HepG2 (cell line): ENCODE measurements at regions not wholly inside any gene's neighbourhood (a gene's known extent, or its start where the extent isn't known, plus 50 kb on each side); places are given as distances from the start of the nearest gene placed in this dataset.

ENCODE experiments used
- ATAC-seq: fragments of 200-7000 bp; cut with Tn5 transposase; 3 replicates; pipeline ENCODE4 v1.9.1; 2020; ENCODE audit warnings: mild to moderate bottlenecking, moderate library complexity
- BruUV-seq: library from RNA; stranded (reverse); fragments of 400-500 nt; replicated peaks from 2 replicates; lab custom pipeline; 2021; lab: Mats Ljungman, UMichigan
- CTCF ChIA-PET: fragments of 300-600 bp; formaldehyde crosslinking; extraction: SDS; loops from one replicate; lab custom pipeline; 2021; ENCODE audit warnings: low total read pairs, inconsistent platforms, low intra/inter-chr PET ratio; lab: Yijun Ruan, JAX
- POLR2A ChIA-PET: fragments of 350-600 bp; sonication (Branson Sonifier 250); formaldehyde crosslinking; loops from one replicate; lab custom pipeline; 2020; ENCODE audit warnings: antibody characterized with exemption, inconsistent platforms; lab: Yijun Ruan, JAX
- DNase-seq: peaks from one replicate; pipeline ENCODE4 v3.0.0-alpha.2; 2015; ENCODE audit warnings: low spot score
- FAIRE-seq: peaks from 3 replicates; lab custom pipeline; 2011; peaks lifted over from hg19 to GRCh38; lab: Jason Lieb, UNC
- H2AFZ ChIP-seq: one replicate; pipeline ENCODE4 v1.6.1; 2011; ENCODE audit warnings: low read length, inconsistent platforms
- H3K27ac ChIP-seq: fragments of 300-600 bp; 3 replicates; pipeline ENCODE4 v1.8.0; 2011; ENCODE audit warnings: mixed run types, mild to moderate bottlenecking, mixed read lengths, low read length, inconsistent platforms; ENCODE audit not compliant: insufficient read depth; ENCODE audit errors: extremely low read length
- H3K27me3 ChIP-seq, 2 experiments: fragments of 200-600 bp in 1 of 2; 2 replicates in 1 of 2; 3 replicates in 1 of 2; pipeline versions ENCODE4 v1.6.0 to v1.8.0; 2011; ENCODE audit warnings: low read length in 2 of 2, mild to moderate bottlenecking in 2 of 2, moderate library complexity in 2 of 2, inconsistent platforms in 1 of 2; ENCODE audit not compliant: insufficient read depth in 2 of 2, control insufficient read depth in 1 of 2
- H3K36me3 ChIP-seq, 2 experiments: fragments of 200-600 bp in 1 of 2; replicated peaks in 1 of 2; 2 replicates in 1 of 2; 3 replicates in 1 of 2; pipeline versions ENCODE4 v1.5.1 to v1.8.0; 2011; ENCODE audit warnings: low read length in 2 of 2, inconsistent platforms in 1 of 2; ENCODE audit not compliant: insufficient read depth in 2 of 2, control insufficient read depth in 1 of 2
- H3K4me1 ChIP-seq: 2 replicates; pipeline ENCODE4 v1.5.1; 2012; ENCODE audit warnings: low read length, inconsistent platforms; ENCODE audit not compliant: insufficient read depth
- H3K4me2 ChIP-seq: 2 replicates; pipeline ENCODE4 v1.6.0; 2011; ENCODE audit warnings: low read depth, low read length, inconsistent platforms
- H3K4me3 ChIP-seq, 3 experiments: fragments of 200-600 bp in 1 of 3; sonication (generic), shearing (Covaris generic) in 1 of 3; replicated peaks in 1 of 3; 2 replicates each; pipeline ENCODE4 v1.5.1; 2011 to 2016; ENCODE audit warnings: low read length in 3 of 3, inconsistent platforms in 2 of 3, low read depth in 2 of 3, mild to moderate bottlenecking in 2 of 3, control low read depth in 1 of 3, mixed read lengths in 1 of 3; ENCODE audit not compliant: insufficient read depth in 1 of 3
- H3K79me2 ChIP-seq: one replicate; pipeline ENCODE4 v1.6.1; 2011; ENCODE audit warnings: low read length, inconsistent platforms; ENCODE audit not compliant: insufficient read depth
- H3K9ac ChIP-seq: 2 replicates; pipeline ENCODE4 v1.6.0; 2011; ENCODE audit warnings: mild to moderate bottlenecking, low read depth, low read length, inconsistent platforms; ENCODE audit not compliant: insufficient read depth
- H3K9me3 ChIP-seq: 2 replicates; pipeline ENCODE4 v1.5.1; 2012; ENCODE audit warnings: mild to moderate bottlenecking, low read length
- H4K20me1 ChIP-seq: 2 replicates; pipeline ENCODE4 v1.6.0; 2011; ENCODE audit warnings: inconsistent platforms, mild to moderate bottlenecking, low read length, moderate library complexity; ENCODE audit not compliant: insufficient read depth
- DDIT3 ChIP-seq: sonication (generic); formaldehyde crosslinking; IDR thresholded peaks from 2 replicates; pipeline ENCODE4 v1.4.0; 2020; ENCODE audit warnings: mild to moderate bottlenecking, missing genetic modification reagents
- FOXM1 ChIP-seq: sonication (generic); formaldehyde crosslinking; IDR thresholded peaks from 2 replicates; pipeline ENCODE4 v1.5.0; 2020; ENCODE audit warnings: missing genetic modification reagents
- GATAD1 ChIP-seq: IDR thresholded peaks from 2 replicates; pipeline ENCODE4 v1.6.1; 2016; ENCODE audit warnings: missing genetic modification reagents, missing compliant biosample characterization
- HDAC2 ChIP-seq: sonication (generic); formaldehyde crosslinking; IDR thresholded peaks from 2 replicates; pipeline ENCODE4 v1.4.0; 2020; ENCODE audit warnings: missing genetic modification reagents
- IRF1 ChIP-seq: sonication (generic); formaldehyde crosslinking; IDR thresholded peaks from 2 replicates; pipeline ENCODE4 v1.4.0; 2020; ENCODE audit warnings: low read depth, mild to moderate bottlenecking, missing genetic modification reagents
- NR0B2 ChIP-seq: sonication (generic); formaldehyde crosslinking; IDR thresholded peaks from 2 replicates; pipeline ENCODE4 v1.4.0; 2020; ENCODE audit warnings: mild to moderate bottlenecking, missing genetic modification reagents
- RAD21 ChIP-seq: fragments of 450-650 bp; formaldehyde crosslinking; IDR thresholded peaks from 2 replicates; pipeline ENCODE4 v1.5.0; 2020; ENCODE audit warnings: mild to moderate bottlenecking
- REL ChIP-seq: sonication (generic); formaldehyde crosslinking; conservative IDR thresholded peaks from 2 replicates; pipeline ENCODE4 v1.8.0; 2022; ENCODE audit warnings: mild to moderate bottlenecking, missing genetic modification reagents, moderate library complexity
- SRSF1 ChIP-seq: fragments of 200-400 bp; formaldehyde crosslinking; optimal IDR thresholded peaks from 2 replicates; pipeline ENCODE3; 2017; ENCODE audit warnings: mild to moderate bottlenecking, low read depth, low read length, moderate library complexity
- TCF7L2 ChIP-seq: IDR thresholded peaks from 2 replicates; pipeline ENCODE4 v1.6.1; 2011; ENCODE audit warnings: mild to moderate bottlenecking, low read depth, low read length, moderate library complexity
- WIZ ChIP-seq: sonication (generic); formaldehyde crosslinking; IDR thresholded peaks from 2 replicates; pipeline ENCODE4 v1.5.1; 2020; ENCODE audit warnings: mild to moderate bottlenecking, missing genetic modification reagents
- ZBTB10 ChIP-seq: sonication (generic); formaldehyde crosslinking; IDR thresholded peaks from 2 replicates; pipeline ENCODE4 v1.4.0; 2020; ENCODE audit warnings: missing genetic modification reagents, borderline replicate concordance
- ZBTB3 ChIP-seq: sonication (generic); formaldehyde crosslinking; IDR thresholded peaks from 2 replicates; pipeline ENCODE4 v1.4.0; 2020; ENCODE audit warnings: low read depth, mild to moderate bottlenecking, moderate library complexity, missing genetic modification reagents, borderline replicate concordance
- ZFP41 ChIP-seq: sonication (generic); formaldehyde crosslinking; IDR thresholded peaks from 2 replicates; pipeline ENCODE4 v1.4.0; 2020; ENCODE audit warnings: mild to moderate bottlenecking, missing genetic modification reagents, borderline replicate concordance
- ZNF138 ChIP-seq: sonication (generic); formaldehyde crosslinking; IDR thresholded peaks from 2 replicates; pipeline ENCODE4 v1.5.0; 2020; ENCODE audit warnings: mild to moderate bottlenecking, low read depth, missing genetic modification reagents
- ZNF510 ChIP-seq: sonication (generic); formaldehyde crosslinking; IDR thresholded peaks from 2 replicates; pipeline ENCODE4 v1.4.0; 2020; ENCODE audit warnings: low read depth, mild to moderate bottlenecking, missing genetic modification reagents
- ZNF550 ChIP-seq: sonication (generic); formaldehyde crosslinking; IDR thresholded peaks from 2 replicates; pipeline ENCODE4 v1.4.0; 2020; ENCODE audit warnings: mild to moderate bottlenecking, missing genetic modification reagents, borderline replicate concordance
- ZNF569 ChIP-seq: sonication (generic); formaldehyde crosslinking; IDR thresholded peaks from 2 replicates; pipeline ENCODE4 v1.5.0; 2020; ENCODE audit warnings: mild to moderate bottlenecking, missing genetic modification reagents, moderate library complexity, borderline replicate concordance
- ZNF660 ChIP-seq: sonication (generic); formaldehyde crosslinking; IDR thresholded peaks from 2 replicates; pipeline ENCODE4 v1.5.1; 2020; ENCODE audit warnings: mild to moderate bottlenecking, low read depth, missing genetic modification reagents, borderline replicate concordance
- ZSCAN12 ChIP-seq: sonication (generic); formaldehyde crosslinking; IDR thresholded peaks from 2 replicates; pipeline ENCODE4 v1.9.0; 2021; ENCODE audit warnings: mild to moderate bottlenecking, missing genetic modification reagents
- ZSCAN29 ChIP-seq: sonication (generic); formaldehyde crosslinking; conservative IDR thresholded peaks from 2 replicates; pipeline ENCODE4 v1.4.0; 2020; ENCODE audit warnings: mild to moderate bottlenecking, missing genetic modification reagents
- WGBS: methylation state at CpG from one replicate; pipeline ENCODE4 v1.1.6; 2017; ENCODE audit warnings: low lambda C conversion rate; 5-methylcytosine and 5-hydroxymethylcytosine counted together
- in situ Hi-C: cut with HindIII; loops from 2 replicates; pipeline ENCODE4 v1.10.0; 2017; ENCODE audit warnings: low pct_unique_long_range_greater_than_20kb; ENCODE audit not compliant: extremely low pct_ligation_motif_present
- intact Hi-C: fragments of 100-400 bp; cut with micrococcal nuclease; formaldehyde crosslinking; loops from one replicate; pipeline ENCODE4 v1.10.0; 2022; ENCODE audit not compliant: unreplicated experiment

GRCh38 chrX:112380541-112381278 is 298.1 kb upstream of the TRPC5 start (continued):
- no peak for TF ChIP-seq DDIT3 (CRISPR knock-in tag)
- no peak for TF ChIP-seq TCF7L2
- TF ChIP-seq RAD21 (CRISPR knock-in tag) = no peak
- TF ChIP-seq ZSCAN12 = no peak
- TF ChIP-seq ZNF550 (CRISPR knock-in tag) = no peak
- TF ChIP-seq ZNF569 = no peak
- TF ChIP-seq ZNF660 (CRISPR knock-in tag) = no peak

- intact Hi-C loops (no loop called here), in situ Hi-C loops (no loop called here)
- H3K27me3 ChIP-seq = no peaks in the 10 kb centered on the region
- H4K20me1 ChIP-seq = no peaks in the 10 kb centered on the region
- H3K79me2 ChIP-seq = no peaks in the 10 kb centered on the region
- no peaks in the 10 kb centered on the region for H3K36me3 ChIP-seq
- ATAC-seq = no peak
- no TSS peak for BruUV-seq
- no peak overlapping the region for H3K4me3 ChIP-seq
- DNase-seq = no peak
- WGBS = 0% methylated on average over 3 of the region's 3 CpGs
- no peak overlapping the region for H3K9ac ChIP-seq
- no peaks in the 10 kb centered on the region for H3K9me3 ChIP-seq
- ChIA-PET CTCF (no interaction called here), POLR2A (no interaction called here)
- no peak overlapping the region for H3K27ac ChIP-seq
- no peak for FAIRE-seq
- H3K4me1 ChIP-seq = no peaks in the 10 kb centered on the region
- H3K4me2 ChIP-seq = no peak overlapping the region
- no peak overlapping the region for H2AFZ ChIP-seq
- TF ChIP-seq SRSF1 (no peak), ZNF510 (no peak), NR0B2 (CRISPR knock-in tag) (no peak), REL (CRISPR knock-in tag) (no peak), WIZ (CRISPR knock-in tag) (no peak), GATAD1 (CRISPR knock-in tag) (no peak), ZBTB10 (no peak), FOXM1 (CRISPR knock-in tag) (no peak), IRF1 (CRISPR knock-in tag) (no peak), ZBTB3 (CRISPR knock-in tag) (no peak), HDAC2 (CRISPR knock-in tag) (no peak), ZFP41 (CRISPR knock-in tag) (no peak), ZNF138 (no peak), ZSCAN29 (CRISPR knock-in tag) (no peak)
Measured at GRCh38 chrX:112377481-112377880, 294.9 kb upstream of the TRPC5 start.
